ENCODE measurements at regions not wholly inside any gene's neighbourhood (a gene's known extent, or its start where the extent isn't known, plus 50 kb on each side); places are given as distances from the start of the nearest gene placed in this dataset.

- CTCF ChIA-PET, result no interaction called here
- Histone ChIP-seq H3K36me3 (ENCODE audit: control insufficient read depth, insufficient read depth, low read length) (no peaks in the 10 kb centered on the region), H3K4me3 (ENCODE audit: low read depth, low read length) (no peak overlapping the region), H3K27me3 (ENCODE audit: control insufficient read depth, insufficient read depth, low read length) (no peaks in the 10 kb centered on the region)
- DNase-seq (ENCODE audit: low read depth), result no peak
- POLR2A ChIA-PET, result no interaction called here
- no peak for TF ChIP-seq CTCF (IDR thresholded peaks at IDR 0.05; ENCODE audit: insufficient read depth, low read depth, low read length)
Measured at GRCh38 chr6:98131290-98131990, 702.9 kb upstream of the POU3F2 start.

GRCh38 chr6:98136333-98136732 lies 698.0 kb upstream of the POU3F2 start:
- no peaks in the 10 kb centered on the region for H3K36me3 ChIP-seq (ENCODE audit: control insufficient read depth, insufficient read depth, low read length)
- DNase-seq (ENCODE audit: low read depth), result no peak
- H3K27me3 ChIP-seq (ENCODE audit: control insufficient read depth, insufficient read depth, low read length), result no peaks in the 10 kb centered on the region
- ChIA-PET POLR2A (no interaction called here), CTCF (no interaction called here)
- H3K4me3 ChIP-seq (ENCODE audit: low read depth, low read length), result no peak overlapping the region
- no peak for TF ChIP-seq CTCF (IDR thresholded peaks at IDR 0.05; ENCODE audit: insufficient read depth, low read depth, low read length)

- TF ChIP-seq CTCF (IDR thresholded peaks at IDR 0.05; ENCODE audit: insufficient read depth, low read depth, low read length), result no peak
- ChIA-PET CTCF (no interaction called here), POLR2A (no interaction called here)
- Histone ChIP-seq H3K36me3 (ENCODE audit: control insufficient read depth, insufficient read depth, low read length) (no peaks in the 10 kb centered on the region), H3K4me3 (ENCODE audit: low read depth, low read length) (no peak overlapping the region), H3K27me3 (ENCODE audit: control insufficient read depth, insufficient read depth, low read length) (no peaks in the 10 kb centered on the region)
- no peak for DNase-seq (ENCODE audit: low read depth)
Measured at GRCh38 chr6:98137391-98137790, 697.0 kb upstream of the POU3F2 start.

GRCh38 chr6:98142839-98143238 lies 691.5 kb upstream of the POU3F2 start:
- H3K36me3 ChIP-seq (ENCODE audit: control insufficient read depth, insufficient read depth, low read length), result no peaks in the 10 kb centered on the region
- ChIA-PET CTCF (no interaction called here), POLR2A (no interaction called here)
- DNase-seq (ENCODE audit: low read depth), result no peak
- TF ChIP-seq CTCF (IDR thresholded peaks at IDR 0.05; ENCODE audit: insufficient read depth, low read depth, low read length), result no peak
- H3K27me3 ChIP-seq (ENCODE audit: control insufficient read depth, insufficient read depth, low read length), result no peaks in the 10 kb centered on the region
- H3K4me3 ChIP-seq (ENCODE audit: low read depth, low read length), result no peak overlapping the region

- H3K36me3 ChIP-seq (ENCODE audit: control insufficient read depth, insufficient read depth, low read length), result no peaks in the 10 kb centered on the region
- H3K4me3 ChIP-seq (ENCODE audit: low read depth, low read length), result no peak overlapping the region
- POLR2A ChIA-PET, result no interaction called here
- CTCF ChIA-PET, result no interaction called here
- no peak for TF ChIP-seq CTCF (IDR thresholded peaks at IDR 0.05; ENCODE audit: insufficient read depth, low read depth, low read length)
- H3K27me3 ChIP-seq (ENCODE audit: control insufficient read depth, insufficient read depth, low read length), result no peaks in the 10 kb centered on the region
- no peak for DNase-seq (ENCODE audit: low read depth)
Measured at GRCh38 chr6:98146656-98147055, 687.7 kb upstream of the POU3F2 start.

Data from BJ (cell line).